A549 (cell line): ENCODE measurements at regions not wholly inside any gene's neighbourhood (a gene's known extent, or its start where the extent isn't known, plus 50 kb on each side); places are given as distances from the start of the nearest gene placed in this dataset.
A peak's percentile ranks its signal among the peaks of the same experiment; 100 is the strongest.

Source experiments
- ATAC-seq, 2 experiments: fragments of 200-7000 bp in 1 of 2; fragments of >200 bp in 1 of 2; cut with Nextera tagmentation in 1 of 2; cut with Tn5 transposase in 1 of 2; 3 replicates each; pipeline versions ENCODE4 v1.8.0 to v1.9.1; 2018 to 2020; ENCODE audit warnings: mild to moderate bottlenecking in 1 of 2, moderate library complexity in 1 of 2
- CTCF ChIA-PET: fragments of 300-600 bp; sonication (Branson Sonifier 250); formaldehyde crosslinking; extraction: SDS; loops from one replicate; lab custom pipeline; 2021; ENCODE audit warnings: antibody characterized with exemption, inconsistent platforms; lab: Yijun Ruan, JAX
- POLR2A ChIA-PET: fragments of 350-600 bp; formaldehyde crosslinking; extraction: SDS; loops from one replicate; lab custom pipeline; 2021; ENCODE audit warnings: antibody characterized with exemption, inconsistent platforms; lab: Yijun Ruan, JAX
- DNase-seq, 2 experiments: peaks; one replicate each; pipeline versions ENCODE4 v3.0.0 to v3.0.0-alpha.2; 2011 to 2016; ENCODE audit warnings: low read depth in 1 of 2, low spot score in 1 of 2
- FAIRE-seq: peaks from 2 replicates; lab custom pipeline; 2011; peaks lifted over from hg19 to GRCh38; lab: Jason Lieb, UNC
- H3K27ac ChIP-seq, 2 experiments: fragments of >200 bp; sonication (Bioruptor Twin); formaldehyde crosslinking; 3 replicates each; pipeline ENCODE4 v1.5.1; 2016 to 2017
- H3K4me1 ChIP-seq: fragments of >200 bp; sonication (Bioruptor Twin); formaldehyde crosslinking; 3 replicates; pipeline ENCODE4 v1.6.1; 2016
- H3K4me2 ChIP-seq: fragments of >200 bp; sonication (Bioruptor Twin); formaldehyde crosslinking; 3 replicates; pipeline ENCODE4 v1.6.1; 2016
- H3K4me3 ChIP-seq: fragments of >200 bp; sonication (Bioruptor Twin); formaldehyde crosslinking; 3 replicates; pipeline ENCODE4 v1.5.1; 2016
- H3K9me3 ChIP-seq: fragments of >200 bp; sonication (Bioruptor Twin); formaldehyde crosslinking; 3 replicates; pipeline ENCODE4 v1.6.1; 2016
- BHLHE40 ChIP-seq: IDR thresholded peaks from 2 replicates; pipeline ENCODE4 v1.6.1; 2012; ENCODE audit warnings: low read depth, low read length, inconsistent platforms
- CEBPB ChIP-seq, 2 experiments: fragments of >200 bp in 1 of 2; sonication (Bioruptor Twin) in 1 of 2; formaldehyde crosslinking in 1 of 2; IDR thresholded peaks; 2 replicates each; pipeline ENCODE4 v1.6.1; 2012 to 2016
- CHD4 ChIP-seq: fragments of 200-600 bp; sonication (generic); IDR thresholded peaks from 2 replicates; pipeline ENCODE4 v1.6.1; 2016; ENCODE audit warnings: antibody characterized with exemption, mild to moderate bottlenecking, borderline replicate concordance
- EHMT2 ChIP-seq: fragments of 200-600 bp; sonication (generic); IDR thresholded peaks from 2 replicates; pipeline ENCODE4 v1.6.1; 2016; ENCODE audit warnings: antibody characterized with exemption, low read depth, mild to moderate bottlenecking, moderate library complexity
- ESRRA ChIP-seq: fragments of 150-350 bp; IDR thresholded peaks from 2 replicates; pipeline ENCODE4 v1.6.1; 2014; ENCODE audit warnings: mild to moderate bottlenecking, low read length, borderline replicate concordance
- FOXS1 ChIP-seq: fragments of 250-450 bp; sonication (Bioruptor Pico); IDR thresholded peaks from 2 replicates; pipeline ENCODE4 v1.5.0; 2020; ENCODE audit warnings: mild to moderate bottlenecking, moderate library complexity
- GATA3 ChIP-seq: IDR thresholded peaks from 2 replicates; pipeline ENCODE4 v1.6.1; 2012; ENCODE audit warnings: borderline replicate concordance
- HOXB5 ChIP-seq: fragments of 250-450 bp; sonication (Bioruptor Pico); IDR thresholded peaks from 2 replicates; pipeline ENCODE4 v1.5.0; 2020; ENCODE audit warnings: mild to moderate bottlenecking, moderate library complexity
- KDM1A ChIP-seq: fragments of 200-600 bp; sonication (generic); IDR thresholded peaks from 2 replicates; pipeline ENCODE4 v1.6.1; 2016; ENCODE audit warnings: low read depth, mild to moderate bottlenecking
- KDM5A ChIP-seq: fragments of 200-600 bp; sonication (generic); IDR thresholded peaks from 2 replicates; pipeline ENCODE4 v1.6.1; 2016; ENCODE audit warnings: antibody characterized with exemption, mild to moderate bottlenecking
- MAFK ChIP-seq: fragments of 450-650 bp; IDR thresholded peaks from 2 replicates; pipeline ENCODE4 v1.6.1; 2014; ENCODE audit not compliant: partially characterized antibody
- MYC ChIP-seq: IDR thresholded peaks from 2 replicates; pipeline ENCODE4 v1.6.1; 2012; ENCODE audit warnings: mild to moderate bottlenecking, inconsistent platforms, low read length, improper control_type of control experiment, borderline replicate concordance
- NR3C1 ChIP-seq: fragments of >200 bp; sonication (Bioruptor Twin); formaldehyde crosslinking; IDR thresholded peaks from 3 replicates; pipeline ENCODE4 v1.6.1; 2017
- POLR2A ChIP-seq: IDR thresholded peaks from 2 replicates; pipeline ENCODE4 v1.6.1; 2012; ENCODE audit warnings: mild to moderate bottlenecking, low read length
- RFX5 ChIP-seq: fragments of 450-650 bp; IDR thresholded peaks from 2 replicates; pipeline ENCODE4 v1.7.1; 2014; ENCODE audit warnings: antibody characterized with exemption, mild to moderate bottlenecking, moderate library complexity
- RNF2 ChIP-seq: fragments of 200-600 bp; sonication (generic); IDR thresholded peaks from 2 replicates; pipeline ENCODE4 v1.6.1; 2016; ENCODE audit warnings: low read depth, mild to moderate bottlenecking, antibody characterized with exemption, moderate library complexity, borderline replicate concordance
- SMC3 ChIP-seq: fragments of >200 bp; sonication (Bioruptor Twin); formaldehyde crosslinking; IDR thresholded peaks from 3 replicates; pipeline ENCODE4 v1.6.1; 2018; ENCODE audit warnings: inconsistent platforms
- SREBF2 ChIP-seq: fragments of 450-650 bp; IDR thresholded peaks from 2 replicates; pipeline ENCODE4 v1.6.1; 2014; ENCODE audit warnings: mild to moderate bottlenecking, moderate library complexity
- TP53 ChIP-seq: fragments of 250-450 bp; sonication (Bioruptor Pico); IDR thresholded peaks from 2 replicates; pipeline ENCODE4 v1.5.0; 2021; ENCODE audit warnings: mild to moderate bottlenecking, moderate library complexity
- ZNF302 ChIP-seq: fragments of 250-450 bp; sonication (Bioruptor Pico); IDR thresholded peaks from 2 replicates; pipeline ENCODE4 v1.9.0; 2021; ENCODE audit warnings: inconsistent platforms, mild to moderate bottlenecking, moderate library complexity
- WGBS: methylation state at CpG from one replicate; pipeline ENCODE4 v1.1.6; 2017; ENCODE audit errors: missing lambda C conversion rate; 5-methylcytosine and 5-hydroxymethylcytosine counted together
- TF ChIP-seq, protein P1 (sequence below): fragments of 450-650 bp; IDR thresholded peaks from 2 replicates; pipeline ENCODE4 v1.6.1; 2014; ENCODE audit warnings: antibody characterized with exemption
- TF ChIP-seq, protein P2 (sequence below): fragments of 150-350 bp; IDR thresholded peaks from 2 replicates; pipeline ENCODE4 v1.6.1; 2014; ENCODE audit warnings: low read depth, mild to moderate bottlenecking, low read length
- TF ChIP-seq, protein P3 (sequence below): IDR thresholded peaks from 2 replicates; pipeline ENCODE4 v1.6.1; 2012
- TF ChIP-seq, protein P4 (sequence below): fragments of >200 bp; sonication (Bioruptor Twin); formaldehyde crosslinking; IDR thresholded peaks from 2 replicates; pipeline ENCODE4 v1.6.1; 2016

DNA sequence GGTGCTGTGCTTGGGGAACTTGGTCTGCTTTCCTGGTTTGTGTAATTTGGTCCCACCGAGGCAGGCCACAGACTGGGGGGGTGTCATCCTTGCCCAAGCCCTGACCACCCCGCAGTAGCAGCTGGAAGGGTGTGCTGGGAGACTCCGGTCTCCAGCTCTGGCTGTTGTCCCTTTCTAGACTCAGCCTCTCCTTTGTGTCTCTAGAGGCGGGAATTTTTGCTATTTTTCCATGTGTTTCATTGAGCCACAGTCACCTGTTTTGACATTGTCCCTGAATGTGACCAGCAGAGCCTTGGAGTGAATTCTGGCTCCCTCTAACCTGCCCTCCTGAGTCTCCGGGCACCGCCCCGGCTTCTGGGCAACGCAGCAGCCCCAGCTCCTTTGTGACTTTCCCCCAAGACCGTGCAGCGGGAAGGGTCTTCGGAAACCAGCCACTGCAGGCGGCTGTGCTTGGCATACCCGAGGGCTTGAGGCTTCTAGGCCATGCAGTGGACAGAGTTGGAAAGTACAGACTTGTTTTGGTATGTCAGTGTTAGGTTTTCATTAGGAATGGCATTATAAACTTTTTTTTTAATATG is 98.6 kb downstream of the TNFAIP2 start:
- no peak overlapping the region for H3K4me3 ChIP-seq
- no peak overlapping the region for H3K4me2 ChIP-seq
- no peaks in the 10 kb centered on the region for H3K4me1 ChIP-seq
- CTCF ChIA-PET = interaction anchor here (1.1 to 1.8 kb wide), 2 partner anchors 70 to 117 kb away, joined by 3 to 6 read pairs; no protein-coding TSS in a partner anchor
- 88% methylated on average over 13 of the region's 13 CpGs for WGBS
- no peak for ATAC-seq
- FAIRE-seq = no peak
- DNase-seq = no peak
- H3K9me3 ChIP-seq = 0 out of 3 replicates have a peak, but pooled peaks cover 6% of the 10 kb centered on the region
- POLR2A ChIA-PET = no interaction called here
- H3K27ac ChIP-seq = 0 out of 6 replicates have a peak overlapping the region, but pooled peaks of 1 of the 2 experiments have one; percentile 16
- no peak for TF ChIP-seq NR3C1
- TF ChIP-seq, protein P1, sequence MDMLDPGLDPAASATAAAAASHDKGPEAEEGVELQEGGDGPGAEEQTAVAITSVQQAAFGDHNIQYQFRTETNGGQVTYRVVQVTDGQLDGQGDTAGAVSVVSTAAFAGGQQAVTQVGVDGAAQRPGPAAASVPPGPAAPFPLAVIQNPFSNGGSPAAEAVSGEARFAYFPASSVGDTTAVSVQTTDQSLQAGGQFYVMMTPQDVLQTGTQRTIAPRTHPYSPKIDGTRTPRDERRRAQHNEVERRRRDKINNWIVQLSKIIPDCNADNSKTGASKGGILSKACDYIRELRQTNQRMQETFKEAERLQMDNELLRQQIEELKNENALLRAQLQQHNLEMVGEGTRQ = no peak
- no peak for TF ChIP-seq SMC3
- no peak for TF ChIP-seq KDM5A
- TF ChIP-seq MAFK = no peak
- TF ChIP-seq ZNF302 (CRISPR knock-in tag) = no peak
- TF ChIP-seq, protein P2, sequence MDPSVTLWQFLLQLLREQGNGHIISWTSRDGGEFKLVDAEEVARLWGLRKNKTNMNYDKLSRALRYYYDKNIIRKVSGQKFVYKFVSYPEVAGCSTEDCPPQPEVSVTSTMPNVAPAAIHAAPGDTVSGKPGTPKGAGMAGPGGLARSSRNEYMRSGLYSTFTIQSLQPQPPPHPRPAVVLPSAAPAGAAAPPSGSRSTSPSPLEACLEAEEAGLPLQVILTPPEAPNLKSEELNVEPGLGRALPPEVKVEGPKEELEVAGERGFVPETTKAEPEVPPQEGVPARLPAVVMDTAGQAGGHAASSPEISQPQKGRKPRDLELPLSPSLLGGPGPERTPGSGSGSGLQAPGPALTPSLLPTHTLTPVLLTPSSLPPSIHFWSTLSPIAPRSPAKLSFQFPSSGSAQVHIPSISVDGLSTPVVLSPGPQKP = no peak
- TF ChIP-seq RFX5 = no peak
- no peak for TF ChIP-seq CEBPB (IDR thresholded peaks at IDR 0.05)
- TF ChIP-seq, protein P3, sequence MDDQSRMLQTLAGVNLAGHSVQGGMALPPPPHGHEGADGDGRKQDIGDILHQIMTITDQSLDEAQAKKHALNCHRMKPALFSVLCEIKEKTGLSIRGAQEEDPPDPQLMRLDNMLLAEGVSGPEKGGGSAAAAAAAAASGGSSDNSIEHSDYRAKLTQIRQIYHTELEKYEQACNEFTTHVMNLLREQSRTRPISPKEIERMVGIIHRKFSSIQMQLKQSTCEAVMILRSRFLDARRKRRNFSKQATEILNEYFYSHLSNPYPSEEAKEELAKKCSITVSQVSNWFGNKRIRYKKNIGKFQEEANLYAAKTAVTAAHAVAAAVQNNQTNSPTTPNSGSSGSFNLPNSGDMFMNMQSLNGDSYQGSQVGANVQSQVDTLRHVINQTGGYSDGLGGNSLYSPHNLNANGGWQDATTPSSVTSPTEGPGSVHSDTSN = no peak
- no peak for TF ChIP-seq BHLHE40
- TF ChIP-seq, protein P4, sequence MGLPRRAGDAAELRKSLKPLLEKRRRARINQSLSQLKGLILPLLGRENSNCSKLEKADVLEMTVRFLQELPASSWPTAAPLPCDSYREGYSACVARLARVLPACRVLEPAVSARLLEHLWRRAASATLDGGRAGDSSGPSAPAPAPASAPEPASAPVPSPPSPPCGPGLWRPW = no peak
- TF ChIP-seq, all 56 proteins: peak for 0

DNA sequence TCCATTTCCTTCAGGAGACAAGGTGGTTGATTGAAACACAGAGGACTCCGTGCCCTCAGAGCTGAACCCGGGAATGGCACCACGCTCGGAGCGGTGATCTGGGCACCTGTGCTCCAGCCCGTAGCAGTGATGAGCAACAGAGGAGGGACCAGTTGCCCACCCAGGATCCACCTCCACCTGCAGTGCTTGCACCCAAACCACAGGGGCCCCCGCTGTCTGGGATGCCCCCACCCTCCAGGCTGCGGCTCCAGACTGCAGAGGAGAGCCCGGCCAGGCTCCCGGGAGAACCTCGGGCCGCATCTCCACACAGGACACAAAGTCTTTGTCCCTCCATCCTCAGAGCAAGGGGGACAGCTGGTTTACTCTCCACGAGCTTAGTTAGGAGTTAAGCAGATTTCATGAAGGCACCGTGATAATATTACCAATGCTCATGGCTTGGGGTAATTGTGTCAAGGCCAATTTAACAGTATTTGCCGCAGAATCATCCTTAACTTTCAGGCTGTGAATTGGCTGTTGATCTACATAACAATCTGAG is 100.6 kb downstream of the TNFAIP2 start:
- no peak for ATAC-seq
- no peak for DNase-seq
- no peak for FAIRE-seq
- no peaks in the 10 kb centered on the region for H3K9me3 ChIP-seq
- H3K4me2 ChIP-seq = no peak overlapping the region
- H3K4me1 ChIP-seq = no peaks in the 10 kb centered on the region
- TF ChIP-seq POLR2A (no peak), CHD4 (no peak), GATA3 (no peak), MAFK (no peak), MYC (no peak), ZNF302 (CRISPR knock-in tag) (no peak), EHMT2 (no peak), ESRRA (no peak), RNF2 (no peak), KDM1A (no peak), SMC3 (no peak), HOXB5 (CRISPR knock-in tag) (no peak), TP53 (CRISPR knock-in tag) (no peak), FOXS1 (CRISPR knock-in tag) (no peak), SREBF2 (no peak), KDM5A (no peak)
- TF ChIP-seq, protein P4 = no peak
- TF ChIP-seq, protein P2 = no peak
- H3K27ac ChIP-seq = no peak overlapping the region
- ChIA-PET CTCF (interaction anchor here (0.7 to 1.7 kb wide), 6 partner anchors 9 to 119 kb away, joined by 3 to 4 read pairs (median 3); no protein-coding TSS in a partner anchor), POLR2A (no interaction called here)
- H3K4me3 ChIP-seq = no peak overlapping the region
- 90% methylated on average over 15 of the region's 15 CpGs for WGBS
